HG02885 (cell line): ENCODE measurements at regions not wholly inside any gene's neighbourhood (a gene's known extent, or its start where the extent isn't known, plus 50 kb on each side); places are given as distances from the start of the nearest gene placed in this dataset.

Experiments
- ATAC-seq: cut with Tn5 transposase; IDR thresholded peaks from one replicate; pipeline ENCODE4 v1.9.1; 2021; ENCODE audit warnings: mild to moderate bottlenecking; ENCODE audit not compliant: unreplicated experiment, poor library complexity

DNA sequence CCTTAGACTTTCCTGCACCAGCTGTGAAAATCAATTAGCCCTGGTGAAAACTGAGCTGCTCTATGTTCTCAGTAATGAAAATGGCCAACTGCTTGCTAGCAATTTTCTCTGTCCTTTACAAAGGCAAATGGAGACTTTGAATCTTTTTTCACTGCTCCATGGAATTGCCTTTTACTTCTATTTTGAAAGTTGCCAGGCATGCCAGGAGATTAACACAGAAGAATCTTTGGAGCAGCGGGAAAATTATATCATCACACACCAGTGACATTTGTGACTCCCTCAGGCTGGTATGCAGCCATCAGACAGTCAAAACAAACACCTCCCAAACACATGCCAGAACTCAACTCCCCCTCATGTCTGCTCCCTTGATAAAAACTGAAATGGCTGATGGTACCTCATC lies 872.0 kb upstream of the FLRT2 start:
- no peak for ATAC-seq

DNA sequence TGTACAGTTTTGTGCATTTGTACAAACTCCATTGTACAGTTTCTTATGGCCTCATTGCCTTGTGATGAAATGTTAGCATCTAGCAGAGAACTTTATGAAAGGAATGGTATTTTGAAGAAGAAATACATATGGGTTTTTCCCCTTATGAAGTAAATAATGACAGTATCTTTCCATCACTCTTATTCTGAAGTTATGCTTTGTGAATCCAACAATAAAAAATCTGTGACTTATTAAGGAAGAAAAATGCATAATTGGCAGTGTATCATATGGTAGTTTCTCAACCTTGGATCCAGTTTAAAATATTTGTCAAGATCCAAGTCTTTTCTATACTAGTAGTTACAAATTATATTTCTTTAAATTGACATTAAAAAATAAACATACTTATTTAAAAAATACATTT lies 859.1 kb upstream of the FLRT2 start:
- ATAC-seq = no peak

DNA sequence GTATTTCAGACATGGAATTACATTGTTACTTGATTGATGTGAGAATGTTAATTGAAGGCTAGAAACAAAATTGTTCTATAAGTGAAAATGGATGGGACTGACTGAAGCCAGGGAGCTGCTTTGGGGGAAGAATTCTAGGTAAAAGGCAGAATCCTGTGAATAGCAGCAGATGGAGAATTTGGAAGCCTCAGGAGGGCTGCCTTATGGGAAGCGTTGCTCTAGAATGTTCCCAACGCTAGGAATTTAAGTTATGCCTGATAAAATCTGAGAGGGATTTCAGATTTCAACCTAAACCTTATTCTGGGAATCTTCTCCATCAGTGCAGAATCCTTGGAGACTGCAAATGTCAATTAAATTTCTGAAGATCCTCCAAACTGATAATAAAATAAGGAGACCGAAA lies 858.2 kb upstream of the FLRT2 start:
- no peak for ATAC-seq

DNA sequence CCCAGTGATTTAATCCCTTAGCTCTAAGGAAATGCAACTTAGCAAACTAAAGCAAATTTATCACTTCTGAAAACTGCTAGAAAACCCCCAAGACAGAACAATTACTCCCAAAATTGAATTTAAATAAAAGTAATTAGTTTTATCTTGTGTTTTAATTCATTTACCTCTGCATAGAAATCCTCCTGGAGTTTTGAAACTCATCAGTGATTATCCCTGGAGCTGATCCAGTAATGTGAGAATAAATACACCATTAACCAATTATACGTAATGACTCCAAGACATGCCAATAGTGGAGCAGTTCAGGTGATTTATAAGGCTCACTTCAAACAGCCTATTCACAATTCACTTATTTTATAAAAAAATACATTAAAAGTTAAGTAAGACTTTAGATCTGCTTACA lies 855.3 kb upstream of the FLRT2 start:
- ATAC-seq = no peak

DNA sequence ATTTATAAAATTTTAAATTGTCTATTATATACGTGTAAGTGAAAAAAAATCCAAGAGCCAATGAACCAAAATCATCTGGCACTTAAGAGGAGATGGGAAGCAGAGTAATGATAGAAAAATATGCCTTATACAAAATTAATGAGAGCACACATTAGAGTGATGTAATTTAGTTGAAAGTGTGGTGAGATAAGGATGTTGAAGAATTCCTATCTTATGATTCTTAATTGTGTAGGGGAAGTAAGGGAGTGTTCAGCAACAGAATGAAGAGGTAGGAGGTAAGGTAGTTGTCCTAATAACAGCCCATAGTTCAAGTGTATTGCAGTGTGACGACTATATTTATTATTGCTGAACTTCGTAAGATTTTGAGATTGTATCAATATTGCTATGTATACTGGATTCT lies 843.4 kb upstream of the FLRT2 start:
- ATAC-seq = no peak

DNA sequence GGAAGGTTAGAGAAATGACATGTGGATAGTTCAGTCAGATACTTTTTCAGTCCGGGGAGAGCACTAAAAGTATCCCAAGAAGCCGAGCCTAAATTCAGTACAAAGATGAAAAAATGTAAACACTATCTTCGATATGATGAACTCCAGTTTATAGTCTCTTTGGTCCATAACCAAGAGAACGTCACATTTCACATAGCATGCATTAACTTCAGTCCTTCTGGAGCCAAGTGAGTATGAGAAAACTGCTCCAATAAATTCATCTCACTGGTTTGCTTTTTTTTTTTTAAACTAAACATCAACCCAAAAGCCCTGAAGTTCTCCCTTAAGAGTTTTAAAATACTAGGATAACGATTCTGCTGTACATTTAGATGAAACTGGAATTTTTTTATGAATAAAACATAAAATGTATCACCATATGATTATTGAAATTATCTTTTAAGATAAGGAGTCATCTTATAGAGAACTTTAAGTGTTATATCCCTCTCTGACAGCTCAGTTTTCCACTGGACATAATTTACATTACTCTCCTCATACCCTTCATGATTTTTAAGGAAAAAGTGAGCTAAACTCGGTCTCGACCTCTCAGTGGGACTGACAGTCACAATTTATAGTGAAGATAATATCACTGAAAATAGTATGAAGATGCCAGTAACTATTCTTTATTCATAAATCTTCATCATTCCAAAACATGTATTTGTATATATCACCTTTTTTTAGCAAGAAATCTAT lies 841.5 kb upstream of the FLRT2 start:
- no peak for ATAC-seq

DNA sequence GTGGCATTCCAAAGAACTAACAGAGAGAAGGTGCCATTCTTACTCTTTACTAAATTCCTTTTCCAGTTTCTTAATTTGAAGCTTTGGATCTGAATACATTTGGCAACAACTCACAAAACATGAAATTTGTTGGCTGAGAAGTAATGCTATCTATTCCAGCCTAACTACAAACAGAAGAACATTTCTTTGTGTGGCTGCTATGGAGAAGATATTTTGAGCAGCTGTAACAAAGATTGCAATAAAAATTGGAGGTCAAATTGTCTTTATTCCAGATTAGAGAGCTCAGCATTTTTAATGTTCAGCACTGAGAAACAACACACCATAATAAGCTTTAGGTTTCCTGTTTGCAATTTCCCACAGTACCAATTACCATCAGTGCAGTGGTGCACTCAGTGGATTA lies 835.8 kb upstream of the FLRT2 start:
- no peak for ATAC-seq

DNA sequence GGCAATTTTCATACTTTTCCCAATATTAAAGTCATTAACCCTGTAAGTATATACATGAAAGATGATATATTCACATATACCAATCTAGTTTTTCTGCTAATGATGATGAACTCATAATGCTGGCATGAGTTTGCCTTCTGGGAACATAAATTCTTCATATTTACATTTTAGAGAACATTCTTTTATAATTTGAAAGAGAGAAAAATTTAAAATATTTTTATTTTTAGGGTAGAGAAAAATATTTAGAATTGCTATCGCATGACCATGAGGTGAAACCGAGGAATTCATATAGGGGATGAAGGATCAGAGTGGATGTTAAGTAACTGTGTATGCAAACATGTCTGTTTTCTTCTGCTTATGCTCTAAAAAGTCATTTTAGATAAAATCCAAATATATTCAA lies 825.3 kb upstream of the FLRT2 start:
- ATAC-seq = no peak

DNA sequence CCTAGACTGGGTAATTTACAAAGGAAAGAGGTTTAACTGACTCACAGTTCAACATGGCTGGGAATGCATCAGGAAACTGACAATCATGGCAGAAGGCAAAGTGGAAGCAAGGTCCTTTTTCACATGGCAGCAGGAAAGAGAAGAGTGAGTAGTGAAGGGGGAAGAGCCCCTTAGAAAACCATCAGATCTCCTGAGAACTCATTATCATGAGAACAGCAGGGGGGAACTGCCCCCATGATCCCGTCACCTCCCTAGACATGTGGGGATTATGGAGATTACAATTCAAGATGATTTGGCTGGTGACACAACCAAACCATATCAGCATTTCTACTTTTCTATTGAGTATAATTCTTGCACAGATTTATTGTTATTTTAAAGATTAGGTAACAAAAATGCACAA lies 822.1 kb upstream of the FLRT2 start:
- no peak for ATAC-seq

DNA sequence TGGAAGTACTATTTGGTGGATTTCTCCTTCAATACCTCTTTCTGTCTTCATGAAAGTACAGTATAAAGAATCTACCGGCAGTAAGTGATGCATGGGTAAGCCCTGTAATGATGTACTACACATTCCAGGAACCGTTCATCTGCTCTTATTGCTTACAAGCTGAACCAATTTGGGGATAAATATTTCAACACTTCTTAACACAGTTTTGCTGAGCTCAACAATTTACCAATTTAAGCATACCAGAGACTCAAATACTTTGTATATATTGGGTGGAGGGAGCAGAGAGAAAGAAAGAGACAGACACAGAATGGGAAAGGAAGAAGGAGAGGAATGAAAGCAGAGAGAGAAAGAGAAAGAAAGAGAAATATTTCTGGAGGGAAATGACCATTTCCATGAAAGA lies 821.1 kb upstream of the FLRT2 start:
- ATAC-seq = no peak

DNA sequence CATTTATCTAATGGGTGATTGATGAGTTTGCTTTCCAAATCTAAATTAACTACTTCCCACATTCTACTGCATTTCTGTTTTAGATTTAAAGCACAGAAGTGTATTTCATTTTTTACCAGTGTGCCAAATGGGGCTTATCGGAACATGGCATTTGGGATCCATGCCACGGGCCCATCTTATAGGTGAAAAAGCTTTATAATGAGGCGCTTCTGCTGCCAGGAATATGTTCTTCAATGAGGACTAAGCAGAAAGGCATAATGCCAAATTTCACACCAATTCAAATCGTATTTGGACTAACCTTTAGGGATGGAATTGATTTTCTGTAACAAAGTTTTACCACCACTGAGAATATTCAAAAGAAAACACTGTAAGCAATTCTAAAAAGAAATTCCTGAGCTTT lies 803.5 kb upstream of the FLRT2 start:
- no peak for ATAC-seq

DNA sequence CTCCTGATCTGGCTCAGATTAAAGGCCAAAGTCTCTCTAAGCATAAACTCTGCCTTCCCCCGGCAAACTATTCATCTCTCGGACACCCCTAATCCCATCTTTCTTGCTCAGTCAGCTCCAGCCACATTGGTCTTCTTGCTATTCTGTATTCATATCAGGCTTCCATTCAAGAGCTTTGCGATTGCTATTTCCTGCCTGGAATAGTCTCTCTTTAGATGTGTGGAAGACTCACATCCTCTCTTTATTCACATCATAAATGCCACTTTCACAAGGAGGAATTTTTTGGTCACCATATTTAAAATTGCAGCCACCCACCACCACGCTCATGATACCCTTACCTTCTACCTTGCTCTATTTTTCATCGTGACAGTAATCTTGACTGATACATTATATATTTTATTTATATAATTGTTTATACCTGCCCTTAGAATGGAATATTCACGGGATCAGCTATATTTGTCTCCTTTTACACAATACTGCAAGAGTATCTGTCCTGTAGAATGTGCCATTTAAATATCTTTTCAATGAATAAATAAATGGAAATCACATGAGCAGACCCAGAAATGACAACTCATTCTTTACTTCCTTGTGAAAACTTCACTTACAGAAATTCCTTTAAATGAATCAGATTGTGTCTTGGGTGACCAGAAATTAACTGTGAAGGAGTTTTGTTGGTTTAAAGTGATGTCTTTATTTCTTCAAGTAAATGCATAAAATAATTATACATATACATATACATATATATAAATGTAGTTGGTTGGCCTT lies 780.6 kb upstream of the FLRT2 start:
- no peak for ATAC-seq

DNA sequence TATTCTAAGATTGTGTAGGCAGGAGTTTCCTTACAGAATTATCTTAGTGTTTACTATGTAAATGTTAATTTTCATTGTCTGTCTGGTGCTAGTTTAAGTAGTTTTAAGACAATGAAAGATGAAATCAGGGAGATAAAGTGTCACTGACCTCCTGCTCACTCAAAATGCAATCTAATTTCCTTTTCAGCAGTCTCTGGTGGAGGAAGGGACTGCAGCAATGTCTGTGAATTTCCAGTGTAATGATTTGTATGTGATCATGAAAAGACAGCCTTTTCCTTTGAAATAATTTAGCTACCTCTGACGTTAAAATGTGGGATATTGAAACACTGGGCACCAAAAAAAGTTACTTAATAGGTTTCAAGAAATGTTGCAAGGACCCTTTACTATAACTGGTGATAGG lies 779.7 kb upstream of the FLRT2 start:
- ATAC-seq = no peak

DNA sequence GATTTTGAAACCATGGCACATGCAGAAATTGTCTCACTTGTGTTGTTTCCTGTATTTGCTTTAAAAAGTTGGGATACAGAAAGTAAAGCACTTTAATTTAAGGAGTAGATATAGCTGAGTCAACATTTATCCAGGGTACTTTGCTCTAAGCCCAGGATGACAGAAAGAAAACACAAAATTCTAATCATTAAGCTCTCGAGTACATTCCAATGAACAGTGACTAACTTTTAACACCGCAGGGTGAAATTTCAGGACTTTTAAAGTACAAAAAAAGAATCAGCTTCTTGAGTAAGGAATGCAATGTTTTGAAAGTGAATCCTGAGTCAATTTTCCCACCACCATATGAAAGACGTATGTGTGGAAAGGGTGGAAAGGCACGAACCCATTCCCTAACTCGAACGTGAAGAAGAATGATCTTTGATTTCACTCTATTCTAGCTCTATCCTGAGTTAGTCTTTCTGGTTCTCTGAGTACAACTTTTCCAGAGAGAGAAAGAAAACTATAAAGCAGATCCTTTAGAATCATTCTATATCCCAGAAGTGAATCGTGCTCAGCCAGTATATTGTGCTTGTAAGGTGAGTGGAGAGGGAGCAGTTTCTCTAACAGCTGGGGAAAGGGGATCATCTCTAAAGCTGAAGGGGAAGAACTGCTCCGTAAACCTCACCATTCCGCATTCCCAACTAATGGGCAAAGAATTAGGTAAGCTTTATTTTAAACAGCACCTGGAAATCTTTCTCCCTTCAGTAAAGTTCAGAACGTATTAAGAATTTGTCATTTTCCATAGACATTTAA lies 779.0 kb upstream of the FLRT2 start:
- ATAC-seq = no peak

DNA sequence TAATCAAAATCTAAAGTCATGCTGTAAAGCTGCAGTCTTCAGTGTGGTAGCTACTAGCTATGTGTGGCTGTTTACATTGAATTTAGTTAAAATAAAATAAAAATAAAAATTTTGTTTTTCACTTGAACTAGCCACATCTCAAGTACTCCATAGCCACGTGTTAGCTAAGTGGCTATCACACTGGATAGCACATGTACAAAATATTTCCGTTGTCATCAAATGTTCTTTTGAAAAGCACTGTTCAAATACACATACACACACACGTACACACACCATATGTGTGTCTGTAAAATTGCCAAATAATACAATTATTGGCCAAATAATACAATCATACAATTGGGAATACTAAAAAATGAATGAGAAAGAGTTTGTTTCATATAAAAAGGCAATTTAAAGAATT lies 778.2 kb upstream of the FLRT2 start:
- ATAC-seq = no peak

DNA sequence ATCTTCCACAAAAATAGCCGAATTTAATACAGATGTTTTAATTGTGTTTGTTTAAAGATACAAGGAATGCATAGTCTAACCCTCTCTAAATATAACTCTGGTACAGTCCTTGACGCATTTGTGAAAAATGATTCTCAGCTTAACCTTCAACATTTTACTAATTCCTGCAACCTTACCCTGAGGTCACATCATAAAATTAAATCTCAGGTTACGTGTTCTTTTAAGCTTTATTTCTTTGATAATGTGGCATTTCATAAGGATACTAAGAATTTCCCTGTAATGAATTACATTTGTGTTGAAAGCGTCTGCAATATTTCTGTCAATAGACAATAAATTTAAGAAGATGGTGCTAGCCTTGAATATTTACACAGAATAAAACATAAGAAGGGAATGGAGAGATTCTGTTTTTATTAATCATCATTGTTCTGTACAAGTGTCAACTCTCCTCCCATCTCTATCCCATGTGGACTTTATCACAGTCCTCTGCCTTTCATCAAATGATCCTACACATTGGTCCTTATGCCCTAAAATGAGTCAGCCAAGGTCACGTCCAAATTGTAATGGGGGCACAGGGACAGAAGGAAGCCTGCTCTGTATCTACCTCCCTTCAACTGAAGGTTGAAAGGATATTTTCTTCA lies 769.3 kb upstream of the FLRT2 start:
- no peak for ATAC-seq

DNA sequence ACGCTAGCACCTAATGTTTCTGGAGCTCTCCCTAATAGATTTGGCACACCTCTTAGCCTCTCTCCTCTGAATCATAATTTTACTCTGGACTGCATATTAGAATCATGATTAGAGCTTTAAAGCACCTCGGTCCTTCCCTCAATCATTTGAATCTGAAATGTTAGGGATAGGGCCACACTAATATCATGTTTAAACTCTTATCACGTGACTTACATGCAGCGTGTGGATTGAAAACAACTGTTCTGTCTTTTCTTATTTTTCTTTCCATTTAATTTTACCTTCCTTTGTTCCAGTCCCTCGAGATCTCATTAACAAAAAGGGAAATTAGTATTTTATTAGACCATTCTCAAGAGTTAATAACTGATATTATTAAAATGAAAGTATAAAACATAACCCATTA lies 762.5 kb upstream of the FLRT2 start:
- ATAC-seq = no peak

DNA sequence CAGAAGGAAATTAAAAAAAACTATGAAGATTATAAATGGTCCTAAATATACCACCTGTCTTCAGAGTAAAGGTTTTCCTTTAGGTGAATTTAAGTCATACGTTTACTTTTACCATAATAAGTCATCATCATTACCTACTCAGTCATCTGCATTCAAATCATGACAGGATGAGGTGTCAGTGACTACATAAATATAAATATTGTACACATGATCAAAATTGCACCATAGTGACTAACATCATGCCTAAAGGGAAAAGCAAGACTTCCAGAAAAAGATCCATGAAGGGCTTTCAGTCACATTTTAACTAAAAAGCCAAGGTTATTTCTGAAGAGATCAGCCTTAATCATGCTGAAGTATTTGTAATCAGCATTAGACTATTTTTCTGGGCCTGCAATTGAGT lies 759.9 kb upstream of the FLRT2 start:
- no peak for ATAC-seq

DNA sequence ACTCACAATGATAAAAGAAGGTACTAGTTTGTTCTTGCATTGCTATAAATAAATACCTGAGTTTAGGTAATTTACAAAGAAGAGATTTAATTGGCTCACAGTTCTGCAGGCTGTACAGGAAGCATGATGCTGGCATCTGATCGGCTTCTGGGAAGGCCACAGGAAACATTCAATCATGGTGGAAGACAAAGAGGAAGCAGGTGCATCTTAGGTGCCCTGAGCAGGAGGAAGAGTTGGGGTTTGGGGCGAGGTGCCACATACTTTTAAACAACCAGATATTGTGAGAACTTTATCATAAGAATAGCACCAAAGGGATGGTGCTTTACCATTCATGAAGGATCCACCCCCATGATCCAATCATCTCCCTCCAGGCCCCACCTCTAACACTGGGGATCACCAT lies 752.6 kb upstream of the FLRT2 start:
- no peak for ATAC-seq

DNA sequence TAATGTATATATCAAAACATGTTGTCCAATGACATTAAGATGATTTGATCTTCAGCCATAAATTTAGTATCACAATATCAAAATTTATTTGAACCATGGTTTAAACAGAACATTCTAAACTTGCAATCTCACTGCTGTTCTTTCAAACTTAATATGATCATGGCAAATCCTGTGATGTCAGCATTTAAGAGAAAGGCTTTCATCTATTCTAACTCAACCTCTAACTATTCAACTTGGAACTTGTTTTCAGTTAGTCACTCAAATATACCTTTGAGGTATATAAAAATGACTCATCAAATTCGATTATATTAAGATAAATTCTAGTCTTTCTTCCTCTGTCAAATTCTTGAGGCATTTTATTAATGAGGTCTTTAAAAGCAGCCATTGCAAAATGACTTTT lies 747.0 kb upstream of the FLRT2 start:
- no peak for ATAC-seq

DNA sequence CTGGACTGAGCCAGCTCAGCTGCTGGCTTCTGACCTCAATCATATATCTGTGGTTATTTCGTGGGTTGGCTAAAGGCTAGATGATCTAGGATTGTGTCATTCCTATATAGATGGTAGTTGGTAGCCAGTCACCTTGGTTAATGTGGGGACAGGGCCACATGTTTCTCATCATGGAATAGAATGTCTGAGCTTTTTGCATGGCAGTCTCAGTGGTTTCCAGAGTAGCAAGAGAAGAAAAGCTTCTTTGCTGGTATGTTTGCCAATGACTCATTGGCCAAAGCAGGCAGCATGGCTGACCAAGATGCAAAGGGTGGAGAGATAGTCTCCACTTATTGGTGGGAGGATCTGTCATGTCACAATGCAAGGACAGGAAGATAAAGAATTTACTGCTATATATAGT lies 746.4 kb upstream of the FLRT2 start:
- ATAC-seq = no peak
